ENCODE measurements at regions not wholly inside any gene's neighbourhood (a gene's known extent, or its start where the extent isn't known, plus 50 kb on each side); places are given as distances from the start of the nearest gene placed in this dataset.

DNA sequence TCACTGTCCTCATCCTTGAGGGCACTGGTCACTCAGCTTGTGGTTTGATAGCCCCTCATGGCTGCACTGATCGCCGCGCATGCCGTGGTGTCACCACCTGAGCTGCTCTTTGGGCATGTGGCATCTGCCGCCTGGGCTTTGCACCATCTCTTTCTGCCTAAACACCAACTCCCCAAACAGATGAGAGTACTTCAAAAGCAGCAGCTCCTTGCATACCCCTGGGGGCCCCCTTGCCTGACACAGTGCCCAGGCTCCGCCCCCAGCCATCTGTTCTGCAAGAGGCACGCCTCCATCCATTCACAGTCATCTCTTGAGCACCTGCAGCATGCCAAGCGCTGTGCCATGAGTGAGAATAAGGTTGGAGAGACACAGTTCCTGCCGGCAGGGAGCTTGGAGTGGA, 104.5 kb upstream of the B3GAT1 start:
- no peak overlapping the region for H3K27ac ChIP-seq (ENCODE audit: low read length in 2 of 2)
- H3K27me3 ChIP-seq (replicated peaks in 1 of 4; ENCODE audit: control extremely low read depth in 1 of 4, control insufficient read depth in 3 of 4, insufficient read depth in 4 of 4, low read length in 3 of 4), result no peaks in the 10 kb centered on the region
- H3K9me3 ChIP-seq (ENCODE audit: control extremely low read depth in 1 of 3, control insufficient read depth in 2 of 3, insufficient read depth in 1 of 3, low read length in 2 of 3), result no peaks in the 10 kb centered on the region
- no peak overlapping the region for H3K4me3 ChIP-seq (ENCODE audit: control extremely low read depth in 1 of 5, extremely low read depth in 1 of 5, insufficient read depth in 1 of 5, low read depth in 2 of 5, low read length in 4 of 5)
- no peak overlapping the region for H3K9ac ChIP-seq (ENCODE audit: low read length)
- ATAC-seq (ENCODE audit: low read depth) (no peak), DNase-seq (no peak)
- H3K4me2 ChIP-seq (replicated peaks; ENCODE audit: low read depth, low read length, poor library complexity, severe bottlenecking), result no peak overlapping the region
- H3K4me1 Mint-ChIP-seq, result no peaks in the 10 kb centered on the region
- H3K27ac Mint-ChIP-seq, result no peak overlapping the region
- ChIA-PET CTCF (no interaction called here), POLR2A (no interaction called here)
- no peaks in the 10 kb centered on the region for H3K4me1 ChIP-seq (ENCODE audit: control insufficient read depth in 2 of 2, insufficient read depth in 2 of 2, low read length in 2 of 2)
- no peak for TF ChIP-seq EZH2 (IDR thresholded peaks at IDR 0.05; ENCODE audit: borderline replicate concordance, insufficient read depth, low read depth, low read length, poor library complexity, severe bottlenecking)
- TF ChIP-seq CTCF (IDR thresholded peaks at IDR 0.05), result no peak
- no peak overlapping the region for H3K4me3 Mint-ChIP-seq
- H2AFZ ChIP-seq (ENCODE audit: insufficient read depth, low read depth, low read length, poor library complexity, severe bottlenecking), result no peak overlapping the region
- H3K79me2 ChIP-seq (ENCODE audit: control insufficient read depth, insufficient read depth, low read length), result no peaks in the 10 kb centered on the region
- intact Hi-C loops (cut with micrococcal nuclease), result no loop called here
- H3K36me3 ChIP-seq (replicated peaks in 1 of 2; ENCODE audit: control extremely low read depth in 1 of 2, control insufficient read depth in 1 of 2, extremely low read depth in 1 of 2, insufficient read depth in 2 of 2, low read length in 1 of 2), result no peaks in the 10 kb centered on the region
- no peaks in the 10 kb centered on the region for H4K20me1 ChIP-seq (ENCODE audit: control insufficient read depth, insufficient read depth, low read length, poor library complexity, severe bottlenecking)
- WGBS (ENCODE audit: insufficient coverage), result 68% methylated on average over 6 of the region's 9 CpGs
- H3K9me3 Mint-ChIP-seq (ENCODE audit: insufficient read depth), result no peaks in the 10 kb centered on the region
- peaks cover 9% of the 10 kb centered on the region for H3K27me3 Mint-ChIP-seq

DNA sequence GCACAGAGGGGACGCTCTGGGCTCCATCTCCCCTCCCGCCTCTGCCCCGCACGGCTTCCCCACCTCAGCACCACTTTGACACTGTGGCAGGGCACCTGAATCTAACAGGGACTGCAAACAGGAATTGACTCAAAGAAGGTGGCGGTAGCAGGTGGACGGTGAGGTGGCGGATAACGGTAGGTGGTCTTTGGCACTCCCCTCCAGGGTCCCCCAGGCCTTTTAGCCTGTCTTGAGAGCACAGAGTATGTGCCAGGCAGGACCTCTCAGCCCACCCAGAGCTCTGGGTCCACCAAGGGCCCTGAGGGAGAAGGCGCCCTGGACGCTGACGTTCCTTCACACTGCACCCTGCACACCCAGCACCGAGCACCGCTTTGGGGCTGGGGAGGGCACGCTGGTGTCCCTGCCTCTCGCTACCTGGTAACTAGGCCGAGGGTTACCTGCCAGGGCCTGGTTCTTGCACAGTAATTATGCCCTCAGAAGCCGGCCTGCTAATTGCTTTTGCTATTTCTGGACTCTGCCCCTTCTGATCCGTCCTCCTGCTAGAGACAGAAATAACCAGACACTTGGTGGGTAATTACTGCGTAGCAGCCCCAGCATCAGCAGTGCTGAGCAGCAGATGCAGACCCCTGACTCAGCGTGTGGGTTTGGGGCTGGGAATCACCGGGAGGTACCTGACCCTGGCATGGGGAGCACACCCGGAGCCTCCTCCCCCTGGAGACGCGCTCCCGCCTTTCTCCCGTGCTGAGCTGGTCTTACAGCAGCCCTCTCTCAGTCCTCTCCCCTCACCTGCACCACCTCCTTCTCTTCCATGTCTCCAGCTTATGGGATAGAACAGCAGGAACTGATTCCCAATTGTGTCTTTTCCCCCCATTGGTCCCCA, 103.3 kb upstream of the B3GAT1 start:
- no peaks in the 10 kb centered on the region for H3K9me3 Mint-ChIP-seq (ENCODE audit: insufficient read depth)
- CTCF ChIA-PET, result no interaction called here
- no peak overlapping the region for H3K27ac Mint-ChIP-seq
- H3K4me2 ChIP-seq (replicated peaks; ENCODE audit: low read depth, low read length, poor library complexity, severe bottlenecking), result no peak overlapping the region
- H3K4me1 ChIP-seq (ENCODE audit: control insufficient read depth in 2 of 2, insufficient read depth in 2 of 2, low read length in 2 of 2), result no peaks in the 10 kb centered on the region
- H3K79me2 ChIP-seq (ENCODE audit: control insufficient read depth, insufficient read depth, low read length), result no peaks in the 10 kb centered on the region
- peaks cover 8% of the 10 kb centered on the region for H3K27me3 Mint-ChIP-seq
- no peak overlapping the region for H2AFZ ChIP-seq (ENCODE audit: insufficient read depth, low read depth, low read length, poor library complexity, severe bottlenecking)
- no peaks in the 10 kb centered on the region for H4K20me1 ChIP-seq (ENCODE audit: control insufficient read depth, insufficient read depth, low read length, poor library complexity, severe bottlenecking)
- H3K27ac ChIP-seq (ENCODE audit: low read length in 2 of 2), result no peak overlapping the region
- POLR2A ChIA-PET, result no interaction called here
- TF ChIP-seq EZH2 (IDR thresholded peaks at IDR 0.05; ENCODE audit: borderline replicate concordance, insufficient read depth, low read depth, low read length, poor library complexity, severe bottlenecking) (no peak), CTCF (IDR thresholded peaks at IDR 0.05) (no peak)
- H3K9ac ChIP-seq (ENCODE audit: low read length), result no peak overlapping the region
- WGBS (ENCODE audit: insufficient coverage), result 90% methylated on average over 21 of the region's 26 CpGs
- H3K36me3 ChIP-seq (replicated peaks in 1 of 2; ENCODE audit: control extremely low read depth in 1 of 2, control insufficient read depth in 1 of 2, extremely low read depth in 1 of 2, insufficient read depth in 2 of 2, low read length in 1 of 2), result no peaks in the 10 kb centered on the region
- H3K27me3 ChIP-seq (replicated peaks in 1 of 4; ENCODE audit: control extremely low read depth in 1 of 4, control insufficient read depth in 3 of 4, insufficient read depth in 4 of 4, low read length in 3 of 4), result no peaks in the 10 kb centered on the region
- intact Hi-C loops (cut with micrococcal nuclease), result no loop called here
- ATAC-seq (ENCODE audit: low read depth) (no peak), DNase-seq (no peak)
- no peaks in the 10 kb centered on the region for H3K9me3 ChIP-seq (ENCODE audit: control extremely low read depth in 1 of 3, control insufficient read depth in 2 of 3, insufficient read depth in 1 of 3, low read length in 2 of 3)
- no peaks in the 10 kb centered on the region for H3K4me1 Mint-ChIP-seq
- no peak overlapping the region for H3K4me3 Mint-ChIP-seq
- H3K4me3 ChIP-seq (ENCODE audit: control extremely low read depth in 1 of 5, extremely low read depth in 1 of 5, insufficient read depth in 1 of 5, low read depth in 2 of 5, low read length in 4 of 5), result no peak overlapping the region
